ENCODE measurements at regions not wholly inside any gene's neighbourhood (a gene's known extent, or its start where the extent isn't known, plus 50 kb on each side); places are given as distances from the start of the nearest gene placed in this dataset.

DNA sequence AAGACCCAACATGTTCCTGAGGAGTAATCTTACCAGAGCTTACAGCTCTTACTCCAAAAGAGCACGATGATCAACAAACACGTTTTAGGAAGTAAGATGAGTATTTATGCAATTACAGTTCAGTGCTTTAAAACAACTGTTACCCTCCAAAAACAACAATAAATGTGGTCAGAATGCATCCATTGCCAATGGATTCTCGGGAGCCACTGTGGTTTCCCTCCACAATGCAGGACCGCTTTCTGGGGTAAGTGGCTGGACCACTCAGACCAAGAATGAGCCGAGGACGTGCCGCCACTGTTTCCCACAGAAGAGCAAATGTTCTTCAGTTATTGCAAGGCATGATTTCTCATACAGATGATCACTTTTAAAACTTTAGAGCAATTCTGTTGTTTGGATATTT is 232.3 kb upstream of the MKLN1 start:
- Histone ChIP-seq H3K27me3 (ENCODE audit: control insufficient read depth, insufficient read depth, low read length) (no peaks in the 10 kb centered on the region), H2AFZ (ENCODE audit: low read length) (no peak overlapping the region), H3K4me1 (ENCODE audit: control insufficient read depth, extremely low read depth, insufficient read depth, low read length) (peaks cover 5% of the 10 kb centered on the region), H3K79me2 (ENCODE audit: control insufficient read depth, insufficient read depth, low read length) (peaks cover 86% of the 10 kb centered on the region), H3K4me3 (replicated peaks in 1 of 4; ENCODE audit: control extremely low read depth in 1 of 4, insufficient read depth in 1 of 4, low read depth in 3 of 4, low read length in 4 of 4) (no peak overlapping the region), H3K9ac (ENCODE audit: insufficient read depth, low read length) (no peak overlapping the region), H3K9me3 (ENCODE audit: control insufficient read depth, insufficient read depth, low read depth, low read length) (no peaks in the 10 kb centered on the region), H3K36me3 (ENCODE audit: control insufficient read depth, insufficient read depth, low read length) (peaks cover 5% of the 10 kb centered on the region), H3K4me2 (ENCODE audit: extremely low read depth, insufficient read depth, low read length) (no peak overlapping the region), H3K27ac (ENCODE audit: insufficient read depth, low read length) (no peak overlapping the region), H4K20me1 (ENCODE audit: control insufficient read depth, extremely low read depth, insufficient read depth, low read length) (no peaks in the 10 kb centered on the region)
- DNase-seq (ENCODE audit: low read depth in 2 of 2), result peak in 1 of 2 donors; percentile 68
- no peak for TF ChIP-seq EZH2 (IDR thresholded peaks at IDR 0.05; ENCODE audit: low read length, missing control alignments)
- no peak for TF ChIP-seq CTCF (conservative IDR thresholded peaks at IDR 0.05 in 1 of 2, IDR thresholded peaks at IDR 0.05 in 1 of 2; ENCODE audit: low read depth in 1 of 2, low read length in 2 of 2)

DNA sequence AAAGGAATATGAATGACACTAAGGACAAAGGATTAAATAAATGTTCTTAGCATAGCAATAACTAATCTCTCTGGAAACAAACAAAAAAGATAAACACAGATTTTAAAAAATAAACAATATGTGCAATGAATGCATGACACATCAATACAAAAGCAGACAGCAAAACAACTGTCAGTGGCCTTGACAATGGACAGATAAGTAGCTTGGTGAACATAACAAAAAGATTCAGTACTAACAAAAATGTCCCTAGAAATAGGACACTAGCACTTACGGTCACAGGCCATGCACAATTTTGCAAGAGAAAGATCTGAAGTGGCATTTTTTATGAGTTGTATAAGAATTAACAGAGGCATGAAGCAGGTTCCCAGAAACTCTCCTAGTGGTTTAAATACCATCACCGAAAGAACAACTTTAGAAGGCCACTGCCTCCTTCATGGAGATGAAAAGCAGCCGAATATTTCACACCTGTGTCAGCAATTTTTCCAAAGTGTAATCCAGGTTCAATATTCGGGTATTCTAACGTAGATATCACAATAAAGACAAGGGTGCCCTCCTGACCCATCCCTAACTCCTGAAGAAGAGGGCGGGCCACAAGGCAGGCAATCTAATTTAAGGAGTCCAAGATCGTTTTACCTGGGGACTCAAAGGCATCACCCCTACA is 231.3 kb upstream of the MKLN1 start:
- H3K4me3 ChIP-seq (replicated peaks in 1 of 4; ENCODE audit: control extremely low read depth in 1 of 4, insufficient read depth in 1 of 4, low read depth in 3 of 4, low read length in 4 of 4), result no peak overlapping the region
- no peak overlapping the region for H3K9ac ChIP-seq (ENCODE audit: insufficient read depth, low read length)
- H3K27ac ChIP-seq (ENCODE audit: insufficient read depth, low read length), result no peak overlapping the region
- no peaks in the 10 kb centered on the region for H4K20me1 ChIP-seq (ENCODE audit: control insufficient read depth, extremely low read depth, insufficient read depth, low read length)
- H3K36me3 ChIP-seq (ENCODE audit: control insufficient read depth, insufficient read depth, low read length), result peaks cover 5% of the 10 kb centered on the region
- H3K9me3 ChIP-seq (ENCODE audit: control insufficient read depth, insufficient read depth, low read depth, low read length), result no peaks in the 10 kb centered on the region
- peaks cover 89% of the 10 kb centered on the region for H3K79me2 ChIP-seq (ENCODE audit: control insufficient read depth, insufficient read depth, low read length)
- no peak overlapping the region for H3K4me2 ChIP-seq (ENCODE audit: extremely low read depth, insufficient read depth, low read length)
- no peak for DNase-seq (ENCODE audit: low read depth in 2 of 2)
- H3K4me1 ChIP-seq (ENCODE audit: control insufficient read depth, extremely low read depth, insufficient read depth, low read length), result peaks cover 9% of the 10 kb centered on the region
- no peaks in the 10 kb centered on the region for H3K27me3 ChIP-seq (ENCODE audit: control insufficient read depth, insufficient read depth, low read length)
- H2AFZ ChIP-seq (ENCODE audit: low read length), result no peak overlapping the region
- TF ChIP-seq CTCF (conservative IDR thresholded peaks at IDR 0.05 in 1 of 2, IDR thresholded peaks at IDR 0.05 in 1 of 2; ENCODE audit: low read depth in 1 of 2, low read length in 2 of 2) (no peak), EZH2 (IDR thresholded peaks at IDR 0.05; ENCODE audit: low read length, missing control alignments) (no peak)

DNA sequence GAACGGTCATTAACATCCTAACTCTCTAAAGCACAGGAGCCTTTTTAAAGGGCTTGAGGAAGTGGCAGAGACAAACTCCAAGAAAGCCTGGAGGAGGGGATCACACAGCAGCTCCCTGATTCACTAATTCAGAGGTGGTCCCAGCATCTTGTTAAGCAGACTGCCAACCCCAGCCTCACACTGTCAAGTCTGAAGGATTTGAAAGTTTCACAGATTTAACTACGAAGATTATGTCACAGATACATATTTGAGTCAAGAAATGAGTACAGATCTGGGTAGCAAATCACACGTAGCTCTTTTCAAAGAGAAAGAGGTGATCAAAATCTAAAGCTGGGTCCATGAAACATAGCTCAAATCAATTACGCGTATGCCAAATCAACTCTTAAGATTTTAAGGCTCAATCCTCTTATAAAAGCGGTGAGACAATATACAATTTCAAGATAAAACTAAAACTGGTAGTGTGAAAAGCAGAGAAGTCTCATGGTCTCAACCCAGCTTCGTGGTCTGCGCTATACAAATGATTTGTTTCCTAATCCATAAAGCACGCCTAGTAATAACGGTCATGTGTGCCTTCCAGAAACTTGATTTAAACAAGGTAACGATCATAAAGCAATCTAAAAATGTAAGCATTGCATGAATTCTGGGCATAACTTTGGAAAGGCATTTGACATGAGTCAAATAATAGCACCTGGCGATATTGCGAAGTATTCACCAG is 229.9 kb upstream of the MKLN1 start:
- peaks cover 9% of the 10 kb centered on the region for H3K4me1 ChIP-seq (ENCODE audit: control insufficient read depth, extremely low read depth, insufficient read depth, low read length)
- H3K36me3 ChIP-seq (ENCODE audit: control insufficient read depth, insufficient read depth, low read length), result peaks cover 2% of the 10 kb centered on the region
- TF ChIP-seq CTCF (conservative IDR thresholded peaks at IDR 0.05 in 1 of 2, IDR thresholded peaks at IDR 0.05 in 1 of 2; ENCODE audit: low read depth in 1 of 2, low read length in 2 of 2) (no peak), EZH2 (IDR thresholded peaks at IDR 0.05; ENCODE audit: low read length, missing control alignments) (no peak)
- no peak overlapping the region for H3K9ac ChIP-seq (ENCODE audit: insufficient read depth, low read length)
- H3K4me3 ChIP-seq (replicated peaks in 1 of 4; ENCODE audit: control extremely low read depth in 1 of 4, insufficient read depth in 1 of 4, low read depth in 3 of 4, low read length in 4 of 4), result no peak overlapping the region
- no peaks in the 10 kb centered on the region for H3K9me3 ChIP-seq (ENCODE audit: control insufficient read depth, insufficient read depth, low read depth, low read length)
- no peak overlapping the region for H3K27ac ChIP-seq (ENCODE audit: insufficient read depth, low read length)
- H3K4me2 ChIP-seq (ENCODE audit: extremely low read depth, insufficient read depth, low read length), result no peak overlapping the region
- no peaks in the 10 kb centered on the region for H4K20me1 ChIP-seq (ENCODE audit: control insufficient read depth, extremely low read depth, insufficient read depth, low read length)
- peaks cover 89% of the 10 kb centered on the region for H3K79me2 ChIP-seq (ENCODE audit: control insufficient read depth, insufficient read depth, low read length)
- DNase-seq (ENCODE audit: low read depth in 2 of 2), result no peak
- H2AFZ ChIP-seq (ENCODE audit: low read length), result no peak overlapping the region
- no peaks in the 10 kb centered on the region for H3K27me3 ChIP-seq (ENCODE audit: control insufficient read depth, insufficient read depth, low read length)
